Suppressor macrophage (primary cell): ENCODE measurements at regions not wholly inside any gene's neighbourhood (a gene's known extent, or its start where the extent isn't known, plus 50 kb on each side); places are given as distances from the start of the nearest gene placed in this dataset.
"Not testable (repeated sequence)": the region's sequence is repeated elsewhere in the genome, so short reads cannot be mapped to it uniquely, and the experiment has no call there.

Source experiments
- DNase-seq, 4 experiments: peaks; one replicate each; pipeline ENCODE4 v3.0.0-alpha.2; 2020 to 2022

- DNase-seq = no peak
These were observed 85.3 kb downstream of the TYW3 start for GRCh38 chr1:74818241-74818640.

GRCh38 chr1:74818661-74819456, 85.9 kb downstream of the TYW3 start:
- no peak for DNase-seq

- DNase-seq = no peak
These were observed 90.0 kb downstream of the TYW3 start for GRCh38 chr1:74822851-74823401.

GRCh38 chr1:74824497-74825107, 91.7 kb downstream of the TYW3 start:
- DNase-seq = no peak

GRCh38 chr1:74830766-74831165, 97.8 kb downstream of the TYW3 start:
- DNase-seq = no peak

GRCh38 chr1:74834261-74834660, 101.3 kb downstream of the TYW3 start:
- no peak for DNase-seq

GRCh38 chr1:74835051-74835450, 102.1 kb downstream of the TYW3 start:
- no peak for DNase-seq

GRCh38 chr1:74842726-74843125, 109.8 kb downstream of the TYW3 start:
- no peak for DNase-seq

- DNase-seq = no peak
These were observed 114.8 kb downstream of the TYW3 start for GRCh38 chr1:74847715-74848114.

- no peak for DNase-seq
These were observed 120.8 kb downstream of the TYW3 start for GRCh38 chr1:74853756-74854155.

- no peak for DNase-seq
These were observed 123.2 kb downstream of the TYW3 start for GRCh38 chr1:74856174-74856573.

GRCh38 chr1:74857676-74858075, 124.7 kb downstream of the TYW3 start:
- no peak for DNase-seq

GRCh38 chr1:74858136-74858535, 125.2 kb downstream of the TYW3 start:
- DNase-seq = no peak

GRCh38 chr1:74861867-74862266, 128.9 kb downstream of the TYW3 start:
- no peak for DNase-seq

GRCh38 chr1:74869702-74870101, 136.8 kb downstream of the TYW3 start:
- DNase-seq = no peak

GRCh38 chr1:74877366-74877765, 144.4 kb downstream of the TYW3 start:
- not testable (repeated sequence) for DNase-seq

- no peak for DNase-seq
These were observed 162.5 kb downstream of the TYW3 start for GRCh38 chr1:74895411-74895810.

- DNase-seq = no peak
These were observed 175.2 kb downstream of the TYW3 start for GRCh38 chr1:74908131-74908530.

GRCh38 chr1:74908797-74909196, 175.8 kb downstream of the TYW3 start:
- no peak for DNase-seq

GRCh38 chr1:74913978-74914377, 181.0 kb downstream of the TYW3 start:
- DNase-seq = no peak

- no peak for DNase-seq
These were observed 200.5 kb downstream of the TYW3 start for GRCh38 chr1:74933500-74933899.

GRCh38 chr1:74935446-74935845, 198.7 kb upstream of the LHX8 start:
- no peak for DNase-seq

- DNase-seq = no peak
These were observed 197.0 kb upstream of the LHX8 start for GRCh38 chr1:74937176-74937575.

- DNase-seq = no peak
These were observed 191.1 kb upstream of the LHX8 start for GRCh38 chr1:74943046-74943445.
